ENCODE measurements at regions not wholly inside any gene's neighbourhood (a gene's known extent, or its start where the extent isn't known, plus 50 kb on each side); places are given as distances from the start of the nearest gene placed in this dataset.

DNA sequence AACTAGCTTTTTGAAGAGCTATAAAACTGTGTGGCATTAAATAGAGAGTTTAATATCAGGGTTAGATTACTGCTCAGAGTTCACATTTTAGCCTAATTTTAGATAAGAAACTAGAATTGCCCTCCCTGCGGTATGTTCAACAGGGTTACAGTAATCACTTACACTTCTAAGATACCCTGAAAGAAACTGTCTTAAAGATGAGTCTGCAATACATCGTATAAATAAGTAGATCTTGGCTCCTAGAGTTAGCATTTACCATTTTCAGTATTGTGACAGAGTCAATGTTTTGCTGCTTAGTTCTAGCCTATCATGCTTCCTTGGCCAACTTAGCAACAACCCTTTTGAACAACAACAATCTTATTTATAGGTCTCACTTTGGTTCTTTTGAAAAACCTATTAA, 217.8 kb upstream of the NDST4 start:
- H3K4me2 ChIP-seq (ENCODE audit: insufficient read depth, insufficient read length, low read length), result no peak overlapping the region
- H3K18ac ChIP-seq (ENCODE audit: insufficient read length, low read depth, low read length), result no peak overlapping the region
- no peaks in the 10 kb centered on the region for H3K79me1 ChIP-seq (ENCODE audit: insufficient read depth, low read depth, low read length, poor library complexity, severe bottlenecking)
- H3K14ac ChIP-seq (ENCODE audit: insufficient read depth, low read length), result no peak overlapping the region
- H3K23ac ChIP-seq (ENCODE audit: insufficient read length, low read depth, low read length), result no peak overlapping the region
- no peaks in the 10 kb centered on the region for H3K79me2 ChIP-seq (ENCODE audit: insufficient read depth, low read length)
- H3K27me3 Mint-ChIP-seq (ENCODE audit: low read depth), result no peaks in the 10 kb centered on the region
- no peak for TF ChIP-seq CTCF (conservative IDR thresholded peaks at IDR 0.05)
- H3K36me3 Mint-ChIP-seq (ENCODE audit: insufficient read depth in 1 of 3, low read depth in 3 of 3), result no peaks in the 10 kb centered on the region
- no peak overlapping the region for H4K91ac ChIP-seq (ENCODE audit: insufficient read length, low read depth, low read length)
- no peak overlapping the region for H3K4me3 Mint-ChIP-seq
- WGBS (ENCODE audit: extremely low coverage, insufficient read length, low lambda C conversion rate), result no CpG with 5 or more reads among the region's 2 CpGs
- no peak overlapping the region for H2BK20ac ChIP-seq (ENCODE audit: low read depth, low read length, poor library complexity, severe bottlenecking)
- H4K5ac ChIP-seq (ENCODE audit: insufficient read length, low read depth, low read length), result no peak overlapping the region
- no peak for DNase-seq
- H3K4me1 ChIP-seq (ENCODE audit: insufficient read depth, low read length), result no peaks in the 10 kb centered on the region
- no peaks in the 10 kb centered on the region for H3K23me2 ChIP-seq (ENCODE audit: insufficient read length, low read depth, low read length, poor library complexity, severe bottlenecking)
- no peaks in the 10 kb centered on the region for H3K27me3 ChIP-seq (ENCODE audit: insufficient read depth, low read length)
- H2AFZ ChIP-seq (ENCODE audit: low read length), result no peak overlapping the region
- no peak overlapping the region for H3T11ph ChIP-seq (ENCODE audit: low read length)
- no peak overlapping the region for H4K8ac ChIP-seq (replicated peaks; ENCODE audit: insufficient read length, low read depth, low read length)
- no peak overlapping the region for H3K56ac ChIP-seq (ENCODE audit: insufficient read length, low read depth, low read length)
- no peak overlapping the region for H2BK5ac ChIP-seq (ENCODE audit: insufficient read length, low read length)
- no peak overlapping the region for H3K27ac ChIP-seq (ENCODE audit: insufficient read length, low read depth, low read length)
- no peaks in the 10 kb centered on the region for H4K20me1 ChIP-seq (ENCODE audit: control insufficient read depth, insufficient read depth, insufficient read length)
- no peak overlapping the region for H3K27ac Mint-ChIP-seq
- H2AK5ac ChIP-seq (ENCODE audit: insufficient read length, low read length), result no peak overlapping the region
- H3K9ac ChIP-seq (ENCODE audit: extremely low read depth, insufficient read length, low read length), result no peak overlapping the region
- H3K4ac ChIP-seq (ENCODE audit: low read depth, low read length), result no peak overlapping the region
- H3K9me3 Mint-ChIP-seq, result no peaks in the 10 kb centered on the region
- H3K4me1 Mint-ChIP-seq, result peaks cover 0 to 1% of the 10 kb centered on the region in 2 experiments; a peak in 2 of 4 replicates
- no peak overlapping the region for H2BK15ac ChIP-seq (ENCODE audit: low read depth, low read length)
- no peak overlapping the region for H2BK120ac ChIP-seq (ENCODE audit: low read depth, low read length, poor library complexity, severe bottlenecking)
- H3K9me3 ChIP-seq (ENCODE audit: control insufficient read depth, low read depth, low read length), result no peaks in the 10 kb centered on the region
- H2BK12ac ChIP-seq (ENCODE audit: insufficient read length, low read depth, low read length), result no peak overlapping the region
